HG03571 (cell line): ENCODE measurements at regions not wholly inside any gene's neighbourhood (a gene's known extent, or its start where the extent isn't known, plus 50 kb on each side); places are given as distances from the start of the nearest gene placed in this dataset.

ENCODE experiments used
- ATAC-seq: cut with Tn5 transposase; IDR thresholded peaks from one replicate; pipeline ENCODE4 v1.9.1; 2021; ENCODE audit not compliant: unreplicated experiment

GRCh38 chr12:47561746-47562145, 144.1 kb downstream of the RPAP3 start:
- ATAC-seq = no peak

- ATAC-seq = no peak
Measured at GRCh38 chr12:47560415-47560814, 145.4 kb downstream of the RPAP3 start.

DNA sequence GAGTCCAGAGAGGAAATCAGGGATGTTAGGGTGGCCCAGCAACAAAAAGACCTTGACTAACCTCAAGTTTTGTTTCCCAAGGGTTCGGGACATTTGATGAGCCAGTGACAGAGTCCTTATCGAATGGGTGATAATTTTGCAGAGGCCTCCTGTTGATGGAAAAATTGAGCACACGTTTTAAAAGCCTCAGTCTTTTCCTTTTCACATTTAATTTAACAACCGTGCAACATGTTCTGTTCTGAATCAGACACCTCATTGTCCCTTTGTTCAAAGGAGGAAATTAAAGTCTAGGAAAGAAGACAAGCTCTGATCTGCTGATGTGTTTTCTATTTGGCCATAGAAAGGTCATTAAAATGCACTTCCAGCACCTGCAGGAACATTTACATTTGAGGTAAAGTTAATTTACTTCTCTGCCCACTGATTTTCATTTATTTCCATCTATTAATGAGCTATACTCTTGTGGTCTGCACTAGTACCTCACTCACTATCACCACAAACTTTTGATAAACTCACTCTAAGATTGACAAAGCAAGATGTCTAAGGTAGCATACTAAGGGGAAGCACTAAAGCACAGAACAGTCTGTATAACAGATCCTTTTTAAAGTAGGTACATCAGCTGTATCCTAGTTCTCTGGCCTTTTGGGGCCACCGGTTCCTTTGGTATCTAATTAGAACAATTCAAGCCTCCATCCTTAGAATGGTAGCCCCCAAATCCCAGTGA, 147.0 kb downstream of the RPAP3 start:
- ATAC-seq = no peak

DNA sequence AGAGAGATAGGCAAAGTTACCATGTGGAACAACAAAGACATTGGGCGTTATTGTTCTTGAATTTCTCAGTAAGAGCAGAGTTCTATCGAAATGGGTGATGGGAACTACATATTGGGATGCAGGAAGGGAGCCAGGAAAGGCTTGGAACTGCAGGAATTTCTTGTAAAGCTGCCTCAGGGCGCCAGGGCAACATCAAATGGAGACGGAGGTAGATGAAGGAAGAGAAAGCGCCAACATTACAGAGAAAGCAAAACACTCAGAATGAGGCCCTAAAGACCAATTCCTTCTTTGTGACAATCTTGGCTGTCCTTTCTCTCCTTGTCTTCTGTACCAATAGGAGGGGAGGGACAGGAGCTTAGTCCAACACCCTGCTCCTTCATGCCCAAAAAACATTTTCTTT, 148.4 kb downstream of the RPAP3 start:
- ATAC-seq = no peak

- ATAC-seq = no peak
Measured at GRCh38 chr12:47556261-47557030, 149.4 kb downstream of the RPAP3 start.

GRCh38 chr12:47554046-47554653, 151.7 kb downstream of the RPAP3 start:
- ATAC-seq = no peak

GRCh38 chr12:47553266-47553665, 152.6 kb downstream of the RPAP3 start:
- ATAC-seq = no peak

GRCh38 chr12:47551426-47551851, 154.4 kb downstream of the RPAP3 start:
- no peak for ATAC-seq

GRCh38 chr12:47549258-47549657, 156.6 kb downstream of the RPAP3 start:
- ATAC-seq = no peak

GRCh38 chr12:47548401-47548800, 157.4 kb downstream of the RPAP3 start:
- no peak for ATAC-seq

GRCh38 chr12:47547077-47547476, 158.8 kb downstream of the RPAP3 start:
- no peak for ATAC-seq

DNA sequence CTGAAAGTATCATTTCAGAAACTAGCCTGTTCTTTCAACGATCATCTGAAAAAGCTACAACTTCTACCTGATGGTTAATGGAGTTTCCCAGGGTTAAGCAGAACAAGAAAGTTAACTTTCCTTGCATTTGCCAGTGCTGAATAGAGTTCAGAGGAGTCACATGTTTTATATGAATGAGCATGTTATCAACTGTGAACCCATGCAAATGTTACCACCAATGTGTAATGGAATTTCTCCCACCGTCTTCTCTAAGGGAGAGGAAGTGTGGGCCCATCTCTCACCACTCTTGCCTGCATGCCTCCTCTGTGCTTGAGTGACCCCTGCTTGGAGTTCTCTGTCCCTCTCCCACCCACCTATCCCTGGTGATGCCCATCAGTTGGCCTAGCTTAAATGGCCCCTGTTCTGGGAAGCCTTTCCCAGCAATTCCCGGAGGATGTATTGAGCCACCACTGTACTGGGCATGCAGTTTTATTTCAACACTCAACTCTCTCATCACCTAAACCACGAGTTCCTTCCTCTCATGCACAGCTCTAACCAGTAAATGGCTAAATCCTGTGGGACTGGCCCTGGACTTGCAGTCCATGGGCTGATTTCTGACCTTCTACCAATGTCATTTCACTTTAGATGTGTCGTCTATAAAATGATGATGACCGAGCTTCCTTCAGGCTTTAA, 159.8 kb downstream of the RPAP3 start:
- no peak for ATAC-seq

GRCh38 chr12:47534695-47535094, 171.1 kb downstream of the RPAP3 start:
- ATAC-seq = no peak

DNA sequence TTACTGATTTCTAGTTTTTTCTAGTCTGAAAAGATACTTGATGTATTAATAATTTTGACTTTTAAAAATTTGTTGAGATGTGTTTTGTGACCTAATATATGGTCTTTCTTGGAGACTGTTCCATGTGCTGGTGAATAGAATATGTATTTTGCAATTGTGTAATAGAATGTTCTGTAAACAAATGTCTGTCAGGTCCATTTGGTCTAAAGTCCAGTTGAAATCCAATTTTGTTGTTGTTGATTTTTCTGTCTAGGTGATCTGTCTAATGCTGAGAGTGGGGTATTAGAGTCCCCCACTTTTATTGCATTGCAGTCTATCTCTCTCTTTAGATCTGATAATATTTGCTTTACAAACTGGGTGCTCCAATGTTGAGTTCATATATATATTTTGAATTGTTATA, 175.8 kb downstream of the RPAP3 start:
- ATAC-seq = no peak

DNA sequence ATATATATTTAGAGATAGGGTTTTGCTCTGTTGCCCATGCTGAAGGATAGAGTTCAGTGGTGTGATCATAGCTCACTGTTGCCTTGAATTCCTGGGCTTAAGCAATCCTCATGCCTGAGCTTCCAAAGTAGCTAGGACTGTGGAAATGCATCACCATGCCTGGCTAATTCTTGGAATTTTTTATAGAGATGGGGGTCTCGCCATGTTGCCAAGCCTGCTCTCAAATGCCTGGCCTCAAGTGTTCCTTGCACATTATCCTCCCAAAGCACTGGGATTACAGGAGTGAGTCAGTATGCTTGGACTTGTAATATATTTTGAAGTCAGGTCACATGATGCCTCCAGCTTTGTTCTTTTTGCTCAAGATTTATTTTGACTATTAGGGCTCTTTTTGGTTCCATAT, 178.0 kb downstream of the RPAP3 start:
- no peak for ATAC-seq

GRCh38 chr12:47520029-47520428, 185.8 kb downstream of the RPAP3 start:
- no peak for ATAC-seq

DNA sequence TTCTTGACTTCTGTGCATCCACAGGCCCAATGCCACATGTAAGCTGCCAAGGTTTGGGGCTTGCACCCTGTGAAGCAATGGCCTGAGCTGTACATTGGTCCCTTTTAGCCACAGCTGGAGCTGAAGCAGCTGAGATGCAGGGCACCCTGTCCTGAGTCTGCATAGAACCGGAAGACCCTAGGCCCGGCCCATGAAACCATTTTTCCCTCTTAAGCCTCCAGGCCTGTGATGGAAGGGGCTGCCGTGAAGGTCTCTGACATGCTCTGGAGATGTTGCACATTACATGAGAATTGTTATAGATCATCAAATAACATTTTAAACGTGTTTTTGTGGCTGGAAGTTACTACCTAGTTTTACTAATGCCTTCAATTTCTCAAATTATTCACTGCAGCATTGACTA, 188.7 kb downstream of the RPAP3 start:
- ATAC-seq = no peak

GRCh38 chr12:47509398-47509851, 196.4 kb downstream of the RPAP3 start:
- no peak for ATAC-seq

- ATAC-seq = no peak
Measured at GRCh38 chr12:47507221-47507620, 198.6 kb downstream of the RPAP3 start.

DNA sequence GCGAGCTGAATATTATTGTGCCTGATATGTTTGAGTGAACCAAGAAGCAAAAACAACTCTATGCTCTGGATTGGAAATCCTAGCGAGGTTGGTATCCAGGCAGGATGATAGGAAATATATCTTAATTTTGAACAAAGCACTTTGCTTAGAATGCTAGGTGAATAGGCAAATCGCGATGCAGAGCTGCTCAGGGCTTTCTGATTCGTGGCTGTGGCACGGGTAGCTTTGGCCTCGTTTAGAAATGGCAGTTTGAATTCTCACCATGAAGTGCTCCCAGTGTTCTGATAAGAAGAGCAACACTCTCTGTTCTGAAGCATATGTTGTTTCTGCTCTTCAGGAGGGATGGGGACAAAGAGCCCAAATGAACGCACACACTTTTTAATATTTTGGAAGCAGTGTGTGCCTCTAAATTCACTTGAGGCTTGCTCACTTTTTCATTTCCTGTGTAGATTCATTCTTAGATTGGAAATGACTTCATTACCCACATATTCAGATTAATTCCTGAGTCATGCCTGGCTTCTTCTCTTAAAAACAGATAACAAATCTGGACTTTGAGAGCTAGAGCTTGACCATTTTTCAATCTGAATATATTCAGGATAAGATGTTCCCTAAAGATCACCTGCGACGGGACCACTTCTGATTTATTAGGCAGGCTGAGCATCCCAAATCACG, 200.9 kb downstream of the RPAP3 start:
- no peak for ATAC-seq

DNA sequence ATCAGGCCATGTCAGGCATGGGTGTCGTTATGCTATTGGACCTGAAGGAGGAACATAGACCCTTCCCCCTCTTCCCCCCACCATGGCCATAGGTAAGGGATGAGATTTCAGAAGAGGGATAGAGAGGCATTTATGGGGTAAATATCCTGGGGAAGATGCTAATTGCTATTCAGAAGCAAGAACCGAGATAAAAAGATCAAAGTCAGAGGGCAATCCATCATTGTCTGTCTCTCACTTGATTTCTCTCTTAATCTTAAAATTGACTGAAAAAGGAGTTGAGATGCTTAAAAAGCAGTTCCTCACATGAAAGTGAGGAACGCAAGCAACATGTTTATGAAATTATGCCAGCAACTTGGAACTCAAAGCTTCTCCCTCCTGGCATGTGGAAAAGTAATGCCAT, 212.0 kb downstream of the RPAP3 start:
- no peak for ATAC-seq
